ENCODE measurements at regions not wholly inside any gene's neighbourhood (a gene's known extent, or its start where the extent isn't known, plus 50 kb on each side); places are given as distances from the start of the nearest gene placed in this dataset.
"Not testable (repeated sequence)": the region's sequence is repeated elsewhere in the genome, so short reads cannot be mapped to it uniquely, and the experiment has no call there.

GRCh38 chr1:90295534-90295933 lies 300.6 kb downstream of the ZNF326 start:
- H3K4me3 ChIP-seq (ENCODE audit: low read depth, low read length): no peak overlapping the region
- TF ChIP-seq, protein P1, sequence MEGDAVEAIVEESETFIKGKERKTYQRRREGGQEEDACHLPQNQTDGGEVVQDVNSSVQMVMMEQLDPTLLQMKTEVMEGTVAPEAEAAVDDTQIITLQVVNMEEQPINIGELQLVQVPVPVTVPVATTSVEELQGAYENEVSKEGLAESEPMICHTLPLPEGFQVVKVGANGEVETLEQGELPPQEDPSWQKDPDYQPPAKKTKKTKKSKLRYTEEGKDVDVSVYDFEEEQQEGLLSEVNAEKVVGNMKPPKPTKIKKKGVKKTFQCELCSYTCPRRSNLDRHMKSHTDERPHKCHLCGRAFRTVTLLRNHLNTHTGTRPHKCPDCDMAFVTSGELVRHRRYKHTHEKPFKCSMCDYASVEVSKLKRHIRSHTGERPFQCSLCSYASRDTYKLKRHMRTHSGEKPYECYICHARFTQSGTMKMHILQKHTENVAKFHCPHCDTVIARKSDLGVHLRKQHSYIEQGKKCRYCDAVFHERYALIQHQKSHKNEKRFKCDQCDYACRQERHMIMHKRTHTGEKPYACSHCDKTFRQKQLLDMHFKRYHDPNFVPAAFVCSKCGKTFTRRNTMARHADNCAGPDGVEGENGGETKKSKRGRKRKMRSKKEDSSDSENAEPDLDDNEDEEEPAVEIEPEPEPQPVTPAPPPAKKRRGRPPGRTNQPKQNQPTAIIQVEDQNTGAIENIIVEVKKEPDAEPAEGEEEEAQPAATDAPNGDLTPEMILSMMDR (IDR thresholded peaks at IDR 0.05; ENCODE audit: control insufficient read depth, extremely low read depth, insufficient read depth): no peak
- no peak for DNase-seq (ENCODE audit: low read depth)

GRCh38 chr1:90291431-90292216 lies 296.7 kb downstream of the ZNF326 start:
- no peak overlapping the region for H3K4me3 ChIP-seq (ENCODE audit: low read depth, low read length)
- TF ChIP-seq, protein P1 (IDR thresholded peaks at IDR 0.05; ENCODE audit: control insufficient read depth, extremely low read depth, insufficient read depth): no peak

GRCh38 chr1:90282811-90283210 lies 287.9 kb downstream of the ZNF326 start:
- TF ChIP-seq, protein P1 (IDR thresholded peaks at IDR 0.05; ENCODE audit: control insufficient read depth, extremely low read depth, insufficient read depth): no peak
- no peak for DNase-seq (ENCODE audit: low read depth)
- H3K4me3 ChIP-seq (ENCODE audit: low read depth, low read length): no peak overlapping the region

More at GRCh38 chr1:90291431-90292216, 296.7 kb downstream of the ZNF326 start:
- DNase-seq (ENCODE audit: low read depth): no peak

GRCh38 chr1:90281886-90282285 lies 287.0 kb downstream of the ZNF326 start:
- DNase-seq (ENCODE audit: low read depth); H3K4me3 ChIP-seq (ENCODE audit: low read depth, low read length): not testable (repeated sequence)

GRCh38 chr1:90277270-90277669 lies 282.4 kb downstream of the ZNF326 start:
- H3K4me3 ChIP-seq (ENCODE audit: low read depth, low read length): no peak overlapping the region
- no peak for DNase-seq (ENCODE audit: low read depth)
- TF ChIP-seq, protein P1 (IDR thresholded peaks at IDR 0.05; ENCODE audit: control insufficient read depth, extremely low read depth, insufficient read depth): no peak

DNA sequence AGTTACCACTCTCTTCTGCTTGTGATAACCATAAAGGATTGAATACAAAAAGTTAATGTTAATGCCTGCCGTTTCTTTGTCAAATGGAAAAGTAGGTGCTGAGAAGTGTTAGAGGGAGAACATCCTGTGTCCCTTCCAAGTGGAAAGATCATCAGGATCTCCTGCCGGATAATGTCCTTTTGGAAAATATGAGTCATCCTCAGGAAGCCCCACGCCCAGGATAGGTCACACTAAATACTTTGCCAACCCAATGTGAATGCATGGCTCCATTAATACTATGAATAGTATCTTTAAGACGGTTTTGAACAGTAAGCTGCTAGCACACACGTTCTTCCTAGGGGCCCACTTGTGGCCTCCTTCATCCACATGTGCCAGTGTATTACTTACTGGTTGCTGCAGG lies 279.5 kb downstream of the ZNF326 start:
- DNase-seq (ENCODE audit: low read depth): no peak
- no peak overlapping the region for H3K4me3 ChIP-seq (ENCODE audit: low read depth, low read length)
- TF ChIP-seq, protein P1 (IDR thresholded peaks at IDR 0.05; ENCODE audit: control insufficient read depth, extremely low read depth, insufficient read depth): no peak

- DNase-seq (ENCODE audit: low read depth): no peak
- TF ChIP-seq, protein P1 (IDR thresholded peaks at IDR 0.05; ENCODE audit: control insufficient read depth, extremely low read depth, insufficient read depth): no peak
These were observed 278.4 kb downstream of the ZNF326 start for GRCh38 chr1:90273241-90273774.

More at GRCh38 chr1:90273241-90273774, 278.4 kb downstream of the ZNF326 start:
- no peak overlapping the region for H3K4me3 ChIP-seq (ENCODE audit: low read depth, low read length)

All from LNCaP clone FGC (cell line).